ENCODE measurements at regions not wholly inside any gene's neighbourhood (a gene's known extent, or its start where the extent isn't known, plus 50 kb on each side); places are given as distances from the start of the nearest gene placed in this dataset.

GRCh38 chr3:19052874-19053273 is 95.4 kb upstream of the KCNH8 start:
- H2BK120ac ChIP-seq (ENCODE audit: low read depth, low read length, poor library complexity, severe bottlenecking), result no peak overlapping the region
- H3K23ac ChIP-seq (ENCODE audit: insufficient read length, low read depth, low read length), result no peak overlapping the region
- no peak overlapping the region for H3K4ac ChIP-seq (ENCODE audit: low read depth, low read length)
- no peak overlapping the region for H2AFZ ChIP-seq (ENCODE audit: low read length)
- H2BK20ac ChIP-seq (ENCODE audit: low read depth, low read length, poor library complexity, severe bottlenecking), result no peak overlapping the region
- no peak overlapping the region for H3K9ac ChIP-seq (ENCODE audit: extremely low read depth, insufficient read length, low read length)
- H3K79me2 ChIP-seq (ENCODE audit: insufficient read depth, low read length), result no peaks in the 10 kb centered on the region
- H3K4me1 ChIP-seq (ENCODE audit: insufficient read depth, low read length), result no peaks in the 10 kb centered on the region
- no peak overlapping the region for H2BK15ac ChIP-seq (ENCODE audit: low read depth, low read length)
- H3K9me3 ChIP-seq (ENCODE audit: control insufficient read depth, low read depth, low read length), result no peaks in the 10 kb centered on the region
- H4K91ac ChIP-seq (ENCODE audit: insufficient read length, low read depth, low read length), result no peak overlapping the region
- Mint-ChIP-seq H3K9me3 (no peaks in the 10 kb centered on the region), H3K27ac (no peak overlapping the region), H3K4me3 (no peak overlapping the region), H3K27me3 (ENCODE audit: low read depth) (no peaks in the 10 kb centered on the region), H3K36me3 (ENCODE audit: insufficient read depth in 1 of 3, low read depth in 3 of 3) (no peaks in the 10 kb centered on the region), H3K4me1 (peaks cover 8 to 11% of the 10 kb centered on the region in 2 experiments)
- no peak for TF ChIP-seq CTCF (conservative IDR thresholded peaks at IDR 0.05)
- H2BK12ac ChIP-seq (ENCODE audit: insufficient read length, low read depth, low read length), result no peak overlapping the region
- DNase-seq, result no peak
- no peak overlapping the region for H3T11ph ChIP-seq (ENCODE audit: low read length)
- H3K4me2 ChIP-seq (ENCODE audit: insufficient read depth, insufficient read length, low read length), result no peak overlapping the region
- no peaks in the 10 kb centered on the region for H4K20me1 ChIP-seq (ENCODE audit: control insufficient read depth, insufficient read depth, insufficient read length)
- H3K27me3 ChIP-seq (ENCODE audit: insufficient read depth, low read length), result no peaks in the 10 kb centered on the region
- no peaks in the 10 kb centered on the region for H3K23me2 ChIP-seq (ENCODE audit: insufficient read length, low read depth, low read length, poor library complexity, severe bottlenecking)
- no peak overlapping the region for H3K14ac ChIP-seq (ENCODE audit: insufficient read depth, low read length)
- no peak overlapping the region for H2AK5ac ChIP-seq (ENCODE audit: insufficient read length, low read length)
- H4K5ac ChIP-seq (ENCODE audit: insufficient read length, low read depth, low read length), result no peak overlapping the region
- no peak overlapping the region for H3K56ac ChIP-seq (ENCODE audit: insufficient read length, low read depth, low read length)
- H2BK5ac ChIP-seq (ENCODE audit: insufficient read length, low read length), result no peak overlapping the region
- no peaks in the 10 kb centered on the region for H3K79me1 ChIP-seq (ENCODE audit: insufficient read depth, low read depth, low read length, poor library complexity, severe bottlenecking)
- WGBS (ENCODE audit: extremely low coverage, insufficient read length, low lambda C conversion rate), result no CpG with 5 or more reads among the region's 1 CpG
- no peak overlapping the region for H4K8ac ChIP-seq (replicated peaks; ENCODE audit: insufficient read length, low read depth, low read length)
- no peak overlapping the region for H3K18ac ChIP-seq (ENCODE audit: insufficient read length, low read depth, low read length)
- no peak overlapping the region for H3K27ac ChIP-seq (ENCODE audit: insufficient read length, low read depth, low read length)
